GM23338 (cell line): ENCODE measurements at regions not wholly inside any gene's neighbourhood (a gene's known extent, or its start where the extent isn't known, plus 50 kb on each side); places are given as distances from the start of the nearest gene placed in this dataset.

Experiments
- CREB1 ChIP-seq: fragments of 250-450 bp; sonication (Bioruptor Pico); IDR thresholded peaks from 2 replicates; pipeline ENCODE4 v1.5.0; 2020; ENCODE audit warnings: low read depth, mild to moderate bottlenecking, moderate library complexity
- EZH2 ChIP-seq: fragments of 200-600 bp; sonication (generic); IDR thresholded peaks from one replicate; pipeline ENCODE4 v1.8.0; 2017; ENCODE audit warnings: antibody characterized with exemption, mild to moderate bottlenecking, low read depth; ENCODE audit not compliant: unreplicated experiment
- JUNB ChIP-seq: IDR thresholded peaks from one replicate; pipeline ENCODE4 v1.6.1; 2016; ENCODE audit warnings: antibody characterized with exemption; ENCODE audit not compliant: unreplicated experiment
- POLR2AphosphoS5 ChIP-seq: IDR thresholded peaks from 2 replicates; pipeline ENCODE4 v1.6.1; 2016; ENCODE audit warnings: antibody characterized with exemption, low read depth
- ZNF114 ChIP-seq: fragments of 250-450 bp; sonication (Bioruptor Pico); IDR thresholded peaks from 2 replicates; pipeline ENCODE4 v1.5.0; 2020; ENCODE audit warnings: mild to moderate bottlenecking, moderate library complexity
- TF ChIP-seq, protein P1 (sequence below): IDR thresholded peaks from 2 replicates; pipeline ENCODE4 v1.6.1; 2016; ENCODE audit warnings: antibody characterized with exemption
- TF ChIP-seq, protein P2 (sequence below), 2 experiments: fragments of 200-600 bp in 1 of 2; sonication (generic) in 1 of 2; conservative IDR thresholded peaks; 2 replicates each; pipeline versions ENCODE4 v1.5.1 to v1.6.1; 2016 to 2017; ENCODE audit warnings: antibody characterized with exemption in 2 of 2, low read depth in 2 of 2, mild to moderate bottlenecking in 2 of 2, moderate library complexity in 1 of 2

DNA sequence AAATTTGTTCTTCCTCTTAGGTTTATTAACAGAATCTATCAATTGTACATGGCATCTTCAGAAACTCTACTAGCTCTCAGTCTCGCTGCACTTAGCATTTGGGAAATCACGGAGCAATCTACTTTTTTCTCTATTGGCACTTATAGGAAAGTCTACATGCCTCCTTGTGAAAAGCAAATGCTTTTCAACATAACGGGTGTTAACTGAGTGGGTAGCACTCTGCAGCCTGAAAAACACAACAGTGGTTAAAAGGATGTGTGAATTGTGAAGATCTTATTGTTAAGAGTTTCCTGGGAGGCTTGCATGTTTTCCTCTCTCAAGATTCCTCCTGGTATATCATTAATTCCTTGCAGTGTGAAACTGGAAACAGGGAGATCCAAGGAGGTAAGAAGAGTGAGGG is 204.2 kb upstream of the SESN3 start:
- TF ChIP-seq, protein P1, sequence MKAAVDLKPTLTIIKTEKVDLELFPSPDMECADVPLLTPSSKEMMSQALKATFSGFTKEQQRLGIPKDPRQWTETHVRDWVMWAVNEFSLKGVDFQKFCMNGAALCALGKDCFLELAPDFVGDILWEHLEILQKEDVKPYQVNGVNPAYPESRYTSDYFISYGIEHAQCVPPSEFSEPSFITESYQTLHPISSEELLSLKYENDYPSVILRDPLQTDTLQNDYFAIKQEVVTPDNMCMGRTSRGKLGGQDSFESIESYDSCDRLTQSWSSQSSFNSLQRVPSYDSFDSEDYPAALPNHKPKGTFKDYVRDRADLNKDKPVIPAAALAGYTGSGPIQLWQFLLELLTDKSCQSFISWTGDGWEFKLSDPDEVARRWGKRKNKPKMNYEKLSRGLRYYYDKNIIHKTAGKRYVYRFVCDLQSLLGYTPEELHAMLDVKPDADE, result no peak
- TF ChIP-seq EZH2 (no peak), JUNB (no peak), POLR2AphosphoS5 (no peak), ZNF114 (no peak), CREB1 (no peak)
- TF ChIP-seq, protein P2, sequence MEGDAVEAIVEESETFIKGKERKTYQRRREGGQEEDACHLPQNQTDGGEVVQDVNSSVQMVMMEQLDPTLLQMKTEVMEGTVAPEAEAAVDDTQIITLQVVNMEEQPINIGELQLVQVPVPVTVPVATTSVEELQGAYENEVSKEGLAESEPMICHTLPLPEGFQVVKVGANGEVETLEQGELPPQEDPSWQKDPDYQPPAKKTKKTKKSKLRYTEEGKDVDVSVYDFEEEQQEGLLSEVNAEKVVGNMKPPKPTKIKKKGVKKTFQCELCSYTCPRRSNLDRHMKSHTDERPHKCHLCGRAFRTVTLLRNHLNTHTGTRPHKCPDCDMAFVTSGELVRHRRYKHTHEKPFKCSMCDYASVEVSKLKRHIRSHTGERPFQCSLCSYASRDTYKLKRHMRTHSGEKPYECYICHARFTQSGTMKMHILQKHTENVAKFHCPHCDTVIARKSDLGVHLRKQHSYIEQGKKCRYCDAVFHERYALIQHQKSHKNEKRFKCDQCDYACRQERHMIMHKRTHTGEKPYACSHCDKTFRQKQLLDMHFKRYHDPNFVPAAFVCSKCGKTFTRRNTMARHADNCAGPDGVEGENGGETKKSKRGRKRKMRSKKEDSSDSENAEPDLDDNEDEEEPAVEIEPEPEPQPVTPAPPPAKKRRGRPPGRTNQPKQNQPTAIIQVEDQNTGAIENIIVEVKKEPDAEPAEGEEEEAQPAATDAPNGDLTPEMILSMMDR (conservative IDR thresholded peaks at IDR 0.05; ENCODE audit: low read depth in 2 of 2), result no peak
